NB4 (cell line): ENCODE measurements at regions not wholly inside any gene's neighbourhood (a gene's known extent, or its start where the extent isn't known, plus 50 kb on each side); places are given as distances from the start of the nearest gene placed in this dataset.

Source experiments
- MYC ChIP-seq: IDR thresholded peaks from 2 replicates; pipeline ENCODE4 v1.6.1; 2011; ENCODE audit warnings: low read depth, low read length
- POLR2A ChIP-seq: IDR thresholded peaks from 2 replicates; pipeline ENCODE4 v1.6.1; 2011; ENCODE audit warnings: mild to moderate bottlenecking; ENCODE audit not compliant: insufficient read length; ENCODE audit errors: extremely low read depth
- TF ChIP-seq, protein P1 (sequence below): IDR thresholded peaks from one replicate; pipeline ENCODE4 v1.5.1; 2012; ENCODE audit warnings: low read depth, low read length

DNA sequence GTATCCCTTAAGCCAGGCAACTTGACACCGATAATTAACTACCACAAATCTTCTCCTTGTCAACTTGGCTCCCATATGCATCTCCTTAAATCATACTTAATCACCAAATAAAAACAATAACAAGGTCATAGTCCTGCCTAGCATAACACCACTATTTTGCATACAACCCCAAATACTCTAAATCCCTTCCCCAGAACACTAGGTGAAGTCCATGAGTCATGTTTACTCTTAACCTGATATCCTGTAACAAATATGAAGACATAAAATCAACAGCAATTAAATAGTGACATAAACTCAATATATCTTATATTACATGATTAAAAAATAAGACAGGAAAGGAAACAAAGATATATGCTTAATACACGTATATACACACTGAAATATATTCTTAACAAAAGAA is 362.0 kb downstream of the ETV1 start:
- TF ChIP-seq, protein P1, sequence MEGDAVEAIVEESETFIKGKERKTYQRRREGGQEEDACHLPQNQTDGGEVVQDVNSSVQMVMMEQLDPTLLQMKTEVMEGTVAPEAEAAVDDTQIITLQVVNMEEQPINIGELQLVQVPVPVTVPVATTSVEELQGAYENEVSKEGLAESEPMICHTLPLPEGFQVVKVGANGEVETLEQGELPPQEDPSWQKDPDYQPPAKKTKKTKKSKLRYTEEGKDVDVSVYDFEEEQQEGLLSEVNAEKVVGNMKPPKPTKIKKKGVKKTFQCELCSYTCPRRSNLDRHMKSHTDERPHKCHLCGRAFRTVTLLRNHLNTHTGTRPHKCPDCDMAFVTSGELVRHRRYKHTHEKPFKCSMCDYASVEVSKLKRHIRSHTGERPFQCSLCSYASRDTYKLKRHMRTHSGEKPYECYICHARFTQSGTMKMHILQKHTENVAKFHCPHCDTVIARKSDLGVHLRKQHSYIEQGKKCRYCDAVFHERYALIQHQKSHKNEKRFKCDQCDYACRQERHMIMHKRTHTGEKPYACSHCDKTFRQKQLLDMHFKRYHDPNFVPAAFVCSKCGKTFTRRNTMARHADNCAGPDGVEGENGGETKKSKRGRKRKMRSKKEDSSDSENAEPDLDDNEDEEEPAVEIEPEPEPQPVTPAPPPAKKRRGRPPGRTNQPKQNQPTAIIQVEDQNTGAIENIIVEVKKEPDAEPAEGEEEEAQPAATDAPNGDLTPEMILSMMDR: no peak
- TF ChIP-seq POLR2A: no peak
- TF ChIP-seq MYC: no peak
